GM12873 (cell line): ENCODE measurements at regions not wholly inside any gene's neighbourhood (a gene's known extent, or its start where the extent isn't known, plus 50 kb on each side); places are given as distances from the start of the nearest gene placed in this dataset.

Experiments used
- TF ChIP-seq, protein P1 (sequence below): IDR thresholded peaks from 2 replicates; pipeline ENCODE4 v1.5.1; 2012; ENCODE audit warnings: low read depth, mild to moderate bottlenecking, moderate library complexity, low read length, control low read depth; ENCODE audit not compliant: insufficient read depth; ENCODE audit errors: missing control alignments

DNA sequence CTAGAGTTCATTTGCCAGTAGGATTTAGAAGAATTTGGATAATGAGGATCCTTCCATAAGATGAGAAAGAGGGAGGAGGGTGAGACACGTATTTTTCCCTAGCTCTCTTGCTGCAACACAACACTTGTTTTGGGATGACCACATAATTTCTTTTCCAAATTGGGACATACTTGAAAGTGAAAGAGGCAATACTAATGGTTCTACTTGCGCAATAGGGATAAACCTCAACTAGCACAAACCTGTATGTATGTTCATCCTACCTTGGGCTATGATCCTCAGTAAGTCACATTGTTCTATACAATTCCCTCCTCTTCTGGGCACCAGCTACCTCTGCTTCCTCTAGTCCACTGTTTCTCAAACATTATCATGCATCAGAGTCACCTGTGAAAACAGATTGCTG, 1208.8 kb upstream of the LRRTM1 start:
- TF ChIP-seq, protein P1, sequence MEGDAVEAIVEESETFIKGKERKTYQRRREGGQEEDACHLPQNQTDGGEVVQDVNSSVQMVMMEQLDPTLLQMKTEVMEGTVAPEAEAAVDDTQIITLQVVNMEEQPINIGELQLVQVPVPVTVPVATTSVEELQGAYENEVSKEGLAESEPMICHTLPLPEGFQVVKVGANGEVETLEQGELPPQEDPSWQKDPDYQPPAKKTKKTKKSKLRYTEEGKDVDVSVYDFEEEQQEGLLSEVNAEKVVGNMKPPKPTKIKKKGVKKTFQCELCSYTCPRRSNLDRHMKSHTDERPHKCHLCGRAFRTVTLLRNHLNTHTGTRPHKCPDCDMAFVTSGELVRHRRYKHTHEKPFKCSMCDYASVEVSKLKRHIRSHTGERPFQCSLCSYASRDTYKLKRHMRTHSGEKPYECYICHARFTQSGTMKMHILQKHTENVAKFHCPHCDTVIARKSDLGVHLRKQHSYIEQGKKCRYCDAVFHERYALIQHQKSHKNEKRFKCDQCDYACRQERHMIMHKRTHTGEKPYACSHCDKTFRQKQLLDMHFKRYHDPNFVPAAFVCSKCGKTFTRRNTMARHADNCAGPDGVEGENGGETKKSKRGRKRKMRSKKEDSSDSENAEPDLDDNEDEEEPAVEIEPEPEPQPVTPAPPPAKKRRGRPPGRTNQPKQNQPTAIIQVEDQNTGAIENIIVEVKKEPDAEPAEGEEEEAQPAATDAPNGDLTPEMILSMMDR: no peak

DNA sequence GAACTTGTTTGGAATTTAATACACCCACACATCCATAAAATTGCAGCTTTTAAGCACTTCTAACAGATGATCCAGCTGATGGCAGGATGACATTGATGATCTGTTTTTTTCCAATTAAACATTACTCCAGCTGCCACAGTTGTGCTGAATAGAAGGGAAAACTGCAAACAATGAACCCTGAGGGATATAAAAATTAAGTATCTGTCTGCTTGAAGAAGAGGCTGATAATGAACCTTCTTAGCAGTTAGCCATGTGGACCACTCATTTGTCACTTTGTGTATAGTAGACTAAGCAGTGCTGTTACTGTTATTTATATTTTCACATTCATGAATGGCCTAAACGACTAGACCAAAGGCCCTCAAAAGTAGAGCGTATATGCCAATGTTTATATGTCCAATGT, 1201.0 kb upstream of the LRRTM1 start:
- TF ChIP-seq, protein P1: no peak

DNA sequence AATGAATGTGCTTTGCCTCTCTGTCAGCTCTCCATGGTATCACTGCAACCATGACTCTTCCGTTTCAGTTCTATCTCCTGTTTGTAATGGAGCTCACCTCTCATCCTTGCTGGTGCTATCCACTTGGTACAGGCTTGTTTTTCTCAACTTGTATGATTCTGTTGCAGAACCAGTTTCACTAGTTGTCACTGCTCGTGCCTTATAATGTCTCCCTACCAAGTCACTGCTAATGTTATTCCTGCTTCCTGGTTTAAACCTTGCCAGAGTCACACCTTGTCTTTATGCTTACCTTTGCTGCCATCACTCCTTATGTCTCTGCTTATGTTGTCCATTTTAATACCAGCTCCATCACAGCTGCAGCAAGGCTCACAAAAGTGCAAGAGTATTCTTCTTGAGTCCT, 1191.0 kb upstream of the LRRTM1 start:
- TF ChIP-seq, protein P1: no peak

DNA sequence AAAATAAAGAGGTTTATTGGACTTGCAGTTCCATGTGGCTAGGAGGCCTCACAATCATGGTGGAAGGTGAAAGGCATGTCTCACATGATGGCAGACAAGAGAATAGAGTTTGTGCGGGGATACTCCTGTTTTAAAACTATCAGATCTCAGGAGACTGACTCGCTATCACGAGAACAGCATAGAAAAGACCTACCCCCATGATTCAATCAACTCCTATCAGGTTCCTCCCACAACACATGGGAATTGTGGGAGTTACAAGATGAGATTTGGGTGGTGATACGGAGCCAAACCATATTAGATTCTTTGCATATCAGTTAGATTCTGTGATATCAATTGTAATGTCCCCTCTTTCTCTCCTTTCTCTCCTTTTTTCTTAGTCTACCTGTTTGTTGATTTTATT, 1178.7 kb upstream of the LRRTM1 start:
- TF ChIP-seq, protein P1: no peak

DNA sequence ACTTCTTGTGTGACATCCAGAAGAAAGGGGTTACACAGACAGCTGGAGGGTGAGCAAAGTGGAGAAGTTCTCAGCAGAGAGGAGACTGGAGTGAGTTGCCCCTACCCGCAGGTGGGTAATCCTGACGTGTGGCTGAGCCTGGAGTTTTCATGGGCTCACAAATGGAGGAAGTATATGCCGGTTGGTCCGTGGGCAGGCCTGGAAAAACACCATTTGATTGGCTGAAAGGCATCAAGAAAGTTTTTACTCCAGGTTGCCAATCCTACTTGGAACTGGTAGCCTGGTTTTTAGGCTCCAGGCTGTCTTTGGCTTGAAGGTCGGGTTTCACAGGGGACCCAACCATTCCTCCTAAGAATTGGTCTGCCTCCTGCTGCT, 1177.4 kb upstream of the LRRTM1 start:
- TF ChIP-seq, protein P1: no peak

DNA sequence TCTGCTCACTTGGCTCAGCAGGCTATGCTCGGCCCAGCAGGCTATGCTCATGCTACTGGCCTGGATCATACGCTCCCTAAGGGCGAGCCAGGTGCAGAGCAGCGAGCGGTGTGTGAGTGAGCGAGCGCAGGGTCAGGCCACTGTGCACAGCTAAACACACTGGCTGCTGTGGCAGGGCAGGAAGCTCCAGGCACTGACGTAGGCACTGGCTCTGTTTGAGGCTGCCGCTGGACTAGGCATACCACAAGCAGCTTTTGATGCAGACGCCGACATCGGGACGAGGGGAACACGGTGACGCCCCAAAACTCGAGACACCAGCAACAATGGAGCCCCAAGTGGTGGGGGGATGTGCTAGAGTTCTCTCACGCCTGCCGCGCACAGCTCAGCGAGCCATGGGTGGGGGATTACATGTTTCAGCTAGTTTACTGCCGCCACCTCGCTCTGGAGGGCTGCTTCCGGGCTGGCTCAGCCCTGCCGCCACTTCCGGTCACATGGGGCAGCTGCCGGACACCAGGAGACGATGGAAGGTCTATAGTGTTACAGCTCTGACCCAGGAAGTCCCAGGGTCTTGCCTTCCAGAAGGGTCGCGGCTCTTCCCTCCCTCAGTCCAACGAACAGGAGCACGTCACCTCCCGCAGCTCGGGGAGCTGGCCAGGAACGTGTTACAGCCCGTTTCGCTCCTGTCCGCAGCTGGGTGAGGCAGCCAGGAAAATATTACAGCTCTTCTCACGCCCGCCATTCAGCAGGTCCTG, 1176.9 kb upstream of the LRRTM1 start:
- TF ChIP-seq, protein P1: no peak

DNA sequence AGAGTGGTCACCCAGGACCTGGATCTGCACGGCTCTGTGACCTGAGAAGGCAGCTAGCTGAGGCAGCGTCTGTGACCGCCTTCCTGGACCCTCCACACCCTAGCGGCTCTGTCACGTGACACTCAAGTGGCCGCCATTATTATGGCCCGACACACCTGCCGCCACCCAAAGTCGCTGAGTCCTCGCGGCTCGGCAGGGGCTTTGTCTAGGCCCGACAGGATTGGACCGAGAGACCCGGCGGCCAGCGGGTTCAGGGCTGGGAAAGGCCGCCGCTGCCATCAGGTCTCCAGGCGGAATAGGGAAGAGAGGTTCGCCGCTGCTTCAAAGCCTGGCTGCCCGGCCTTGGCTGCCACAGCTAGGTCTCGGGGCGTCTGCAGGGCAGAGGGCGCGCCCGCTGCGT, 1162.5 kb upstream of the LRRTM1 start:
- TF ChIP-seq, protein P1: no peak
